ENCODE measurements at regions not wholly inside any gene's neighbourhood (a gene's known extent, or its start where the extent isn't known, plus 50 kb on each side); places are given as distances from the start of the nearest gene placed in this dataset.
A peak's percentile ranks its signal among the peaks of the same experiment; 100 is the strongest.
"Not testable (repeated sequence)": the region's sequence is repeated elsewhere in the genome, so short reads cannot be mapped to it uniquely, and the experiment has no call there.

- DNase-seq (ENCODE audit: low read depth in 2 of 3, low spot score in 2 of 3), result no peak
Measured at GRCh38 chrX:46374371-46374770, 170.8 kb downstream of the ZNF674 start.

GRCh38 chrX:46367491-46367890 lies 177.7 kb downstream of the ZNF674 start:
- DNase-seq (ENCODE audit: low read depth in 2 of 3, low spot score in 2 of 3), result no peak

GRCh38 chrX:46366381-46367207 lies 178.6 kb downstream of the ZNF674 start:
- DNase-seq (ENCODE audit: low read depth in 2 of 3, low spot score in 2 of 3), result no peak

GRCh38 chrX:46354481-46354880 lies 190.7 kb downstream of the ZNF674 start:
- no peak for DNase-seq (ENCODE audit: low read depth in 2 of 3, low spot score in 2 of 3)

- no peak for DNase-seq (ENCODE audit: low read depth in 2 of 3, low spot score in 2 of 3)
Measured at GRCh38 chrX:46341767-46342322, 203.4 kb downstream of the ZNF674 start.

GRCh38 chrX:46340696-46341095 lies 204.5 kb downstream of the ZNF674 start:
- DNase-seq (ENCODE audit: low read depth in 2 of 3, low spot score in 2 of 3), result no peak

- DNase-seq (ENCODE audit: low read depth in 2 of 3, low spot score in 2 of 3), result no peak
Measured at GRCh38 chrX:46333550-46333949, 211.7 kb downstream of the ZNF674 start.

- no peak for DNase-seq (ENCODE audit: low read depth in 2 of 3, low spot score in 2 of 3)
Measured at GRCh38 chrX:46330981-46331380, 214.2 kb downstream of the ZNF674 start.

GRCh38 chrX:46330513-46330912 lies 214.7 kb downstream of the ZNF674 start:
- no peak for DNase-seq (ENCODE audit: low read depth in 2 of 3, low spot score in 2 of 3)

GRCh38 chrX:46328133-46328532 lies 217.1 kb downstream of the ZNF674 start:
- DNase-seq (ENCODE audit: low read depth in 2 of 3, low spot score in 2 of 3), result no peak

GRCh38 chrX:46327566-46328115 lies 217.6 kb downstream of the ZNF674 start:
- no peak for DNase-seq (ENCODE audit: low read depth in 2 of 3, low spot score in 2 of 3)

- DNase-seq (ENCODE audit: low read depth in 2 of 3, low spot score in 2 of 3), result no peak
Measured at GRCh38 chrX:46326161-46326560, 219.1 kb downstream of the ZNF674 start.

GRCh38 chrX:46325312-46325877 lies 219.8 kb downstream of the ZNF674 start:
- no peak for DNase-seq (ENCODE audit: low read depth in 2 of 3, low spot score in 2 of 3)

GRCh38 chrX:46324166-46324565 lies 221.1 kb downstream of the ZNF674 start:
- no peak for DNase-seq (ENCODE audit: low read depth in 2 of 3, low spot score in 2 of 3)

- DNase-seq (ENCODE audit: low read depth in 2 of 3, low spot score in 2 of 3), result not testable (repeated sequence)
Measured at GRCh38 chrX:46322929-46323328, 222.3 kb downstream of the ZNF674 start.

GRCh38 chrX:46321676-46322075 lies 223.5 kb downstream of the ZNF674 start:
- peak in 1 of 3 donors; percentile 17 for DNase-seq (ENCODE audit: low read depth in 2 of 3, low spot score in 2 of 3)

- no peak for DNase-seq (ENCODE audit: low read depth in 2 of 3, low spot score in 2 of 3)
Measured at GRCh38 chrX:46319750-46320149, 225.5 kb downstream of the ZNF674 start.

GRCh38 chrX:46318551-46318950 lies 226.7 kb downstream of the ZNF674 start:
- no peak for DNase-seq (ENCODE audit: low read depth in 2 of 3, low spot score in 2 of 3)

GRCh38 chrX:46317163-46317562 lies 228.1 kb downstream of the ZNF674 start:
- DNase-seq (ENCODE audit: low read depth in 2 of 3, low spot score in 2 of 3), result no peak

GRCh38 chrX:46311581-46312120 lies 233.6 kb downstream of the ZNF674 start:
- DNase-seq (ENCODE audit: low read depth in 2 of 3, low spot score in 2 of 3), result no peak

GRCh38 chrX:46310815-46311497 lies 234.3 kb downstream of the ZNF674 start:
- no peak for DNase-seq (ENCODE audit: low read depth in 2 of 3, low spot score in 2 of 3)

All from hematopoietic multipotent progenitor cell (in vitro differentiated cells).